ENCODE measurements at regions not wholly inside any gene's neighbourhood (a gene's known extent, or its start where the extent isn't known, plus 50 kb on each side); places are given as distances from the start of the nearest gene placed in this dataset.

DNA sequence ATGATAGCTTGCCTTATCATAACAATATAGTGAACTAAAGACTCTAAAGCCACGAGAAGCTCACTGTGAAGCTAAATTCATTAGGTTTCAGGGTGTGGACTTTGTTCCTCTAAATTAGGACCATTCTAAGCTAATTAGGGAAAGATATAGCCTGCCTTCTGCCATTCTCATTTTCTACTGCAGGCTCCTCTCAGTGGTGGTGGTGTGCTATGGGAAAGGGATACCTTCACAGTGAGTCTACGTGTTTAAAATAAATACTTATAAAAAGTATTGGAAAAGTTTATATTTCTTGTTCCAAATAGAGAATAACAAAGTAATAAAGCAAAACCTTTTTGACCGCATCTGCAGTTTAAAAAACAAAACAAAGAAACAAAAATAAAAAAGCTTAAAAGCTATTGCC lies 327.7 kb downstream of the PAPSS1 start:
- 74 to 88% (median 84%) methylated on average over 3 of the region's 3 CpGs for WGBS, 5 donors
- no peaks in the 10 kb centered on the region for H3K9me3 ChIP-seq
- no peaks in the 10 kb centered on the region for H3K4me1 ChIP-seq
- H3K4me3 ChIP-seq = no peak overlapping the region
- H3K27me3 ChIP-seq (replicated peaks in 1 of 7) = no peaks in the 10 kb centered on the region
- TF ChIP-seq, protein P1, sequence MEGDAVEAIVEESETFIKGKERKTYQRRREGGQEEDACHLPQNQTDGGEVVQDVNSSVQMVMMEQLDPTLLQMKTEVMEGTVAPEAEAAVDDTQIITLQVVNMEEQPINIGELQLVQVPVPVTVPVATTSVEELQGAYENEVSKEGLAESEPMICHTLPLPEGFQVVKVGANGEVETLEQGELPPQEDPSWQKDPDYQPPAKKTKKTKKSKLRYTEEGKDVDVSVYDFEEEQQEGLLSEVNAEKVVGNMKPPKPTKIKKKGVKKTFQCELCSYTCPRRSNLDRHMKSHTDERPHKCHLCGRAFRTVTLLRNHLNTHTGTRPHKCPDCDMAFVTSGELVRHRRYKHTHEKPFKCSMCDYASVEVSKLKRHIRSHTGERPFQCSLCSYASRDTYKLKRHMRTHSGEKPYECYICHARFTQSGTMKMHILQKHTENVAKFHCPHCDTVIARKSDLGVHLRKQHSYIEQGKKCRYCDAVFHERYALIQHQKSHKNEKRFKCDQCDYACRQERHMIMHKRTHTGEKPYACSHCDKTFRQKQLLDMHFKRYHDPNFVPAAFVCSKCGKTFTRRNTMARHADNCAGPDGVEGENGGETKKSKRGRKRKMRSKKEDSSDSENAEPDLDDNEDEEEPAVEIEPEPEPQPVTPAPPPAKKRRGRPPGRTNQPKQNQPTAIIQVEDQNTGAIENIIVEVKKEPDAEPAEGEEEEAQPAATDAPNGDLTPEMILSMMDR (IDR thresholded peaks at IDR 0.05 in 8 of 11, conservative IDR thresholded peaks at IDR 0.05 in 3 of 11) = no peak
- TF ChIP-seq POLR2AphosphoS5 (IDR thresholded peaks at IDR 0.05) (no peak), POLR2A (IDR thresholded peaks at IDR 0.05) (no peak)
- intact Hi-C loops (cut with DNase I; ENCODE audit: low total_unique reads) = no loop called here
- no peak for DNase-seq
- no peak overlapping the region for H3K27ac ChIP-seq
- no peaks in the 10 kb centered on the region for H3K36me3 ChIP-seq

DNA sequence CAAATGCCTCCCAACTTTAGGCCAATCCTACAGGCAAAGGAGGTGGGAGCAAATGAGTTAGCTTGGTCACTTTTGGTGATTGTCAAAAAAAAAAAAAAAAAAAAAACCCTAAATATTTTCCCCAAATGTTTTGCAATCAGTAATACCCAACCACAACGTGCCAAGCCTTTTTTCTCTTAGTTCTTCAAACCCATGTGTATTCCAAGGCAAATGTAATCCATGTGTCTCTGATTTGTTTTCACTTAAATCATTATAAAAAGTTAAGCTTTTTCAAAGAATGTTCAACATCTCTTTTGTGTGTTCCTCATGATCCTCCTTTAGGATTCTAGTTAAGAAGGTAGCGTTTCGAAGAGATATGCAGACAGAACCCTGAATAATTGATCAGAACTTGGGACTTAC lies 328.4 kb downstream of the PAPSS1 start:
- Histone ChIP-seq H3K36me3 (no peaks in the 10 kb centered on the region), H3K4me1 (no peaks in the 10 kb centered on the region), H3K27ac (no peak overlapping the region), H3K27me3 (replicated peaks in 1 of 7) (no peaks in the 10 kb centered on the region), H3K9me3 (no peaks in the 10 kb centered on the region), H3K4me3 (no peak overlapping the region)
- no peak for DNase-seq
- TF ChIP-seq, protein P1 (IDR thresholded peaks at IDR 0.05 in 8 of 11, conservative IDR thresholded peaks at IDR 0.05 in 3 of 11) = no peak
- no peak for TF ChIP-seq POLR2AphosphoS5 (IDR thresholded peaks at IDR 0.05)
- TF ChIP-seq POLR2A (IDR thresholded peaks at IDR 0.05) = no peak
- 71 to 90% (median 77%) methylated on average over 3 of the region's 3 CpGs for WGBS, 5 donors
- intact Hi-C loops (cut with DNase I; ENCODE audit: low total_unique reads) = no loop called here

DNA sequence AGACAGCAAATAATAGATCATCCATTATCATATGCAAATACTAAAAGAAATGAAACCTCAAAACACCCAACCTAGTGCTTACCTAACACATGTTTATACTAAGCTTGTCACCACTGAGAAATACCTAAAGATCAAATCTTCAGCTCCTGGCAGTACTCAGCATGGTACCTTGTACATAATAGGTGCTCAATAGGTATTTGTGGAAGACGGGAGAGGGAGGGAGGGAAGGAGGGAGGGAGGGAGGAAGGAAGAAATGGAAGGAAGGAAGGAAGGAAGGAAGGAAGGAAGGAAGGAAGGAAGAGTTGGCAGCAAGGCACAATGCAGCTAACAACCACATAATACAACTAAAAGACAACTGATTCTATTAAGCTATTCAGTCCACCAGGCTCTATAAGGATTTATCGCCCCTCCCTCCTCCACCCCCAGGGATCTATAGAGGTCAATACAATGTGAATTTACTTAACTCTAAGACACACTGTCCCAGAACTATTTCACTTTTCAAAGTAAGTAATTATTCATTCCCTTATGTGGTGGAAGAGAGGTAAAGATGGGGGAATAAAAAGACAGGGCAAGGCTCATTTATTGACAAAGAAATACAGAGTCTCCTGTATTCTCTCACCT lies 328.9 kb downstream of the PAPSS1 start:
- H3K36me3 ChIP-seq = no peaks in the 10 kb centered on the region
- H3K27me3 ChIP-seq (replicated peaks in 1 of 7) = no peaks in the 10 kb centered on the region
- no peak for DNase-seq
- no peak overlapping the region for H3K4me3 ChIP-seq
- no peaks in the 10 kb centered on the region for H3K4me1 ChIP-seq
- TF ChIP-seq POLR2AphosphoS5 (IDR thresholded peaks at IDR 0.05) (no peak), POLR2A (IDR thresholded peaks at IDR 0.05) (no peak)
- TF ChIP-seq, protein P1 (IDR thresholded peaks at IDR 0.05 in 8 of 11, conservative IDR thresholded peaks at IDR 0.05 in 3 of 11) = no peak
- intact Hi-C loops (cut with DNase I; ENCODE audit: low total_unique reads) = no loop called here
- no peaks in the 10 kb centered on the region for H3K9me3 ChIP-seq
- H3K27ac ChIP-seq = no peak overlapping the region
- 72 to 94% (median 82%) methylated on average over 2 of the region's 2 CpGs for WGBS, 5 donors

DNA sequence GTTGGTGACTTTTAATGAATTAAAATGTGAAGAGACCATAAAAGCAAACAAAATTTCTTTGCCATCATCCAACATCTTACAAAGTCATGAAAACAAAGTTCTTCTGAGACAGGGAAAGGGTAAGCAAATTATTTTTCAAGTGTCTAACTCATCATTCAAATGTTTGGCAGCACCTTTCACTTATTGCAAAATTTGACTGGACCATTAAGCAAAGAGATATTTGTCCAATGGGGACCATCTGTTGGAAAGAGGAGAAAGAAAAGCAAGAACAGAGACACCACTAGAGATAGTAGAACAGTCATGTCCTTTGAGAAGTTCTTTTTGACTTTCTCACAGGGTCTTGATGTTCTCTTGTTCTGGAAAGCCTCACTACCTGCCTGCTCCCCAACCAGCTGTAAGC lies 330.1 kb downstream of the PAPSS1 start:
- H3K27me3 ChIP-seq (replicated peaks in 1 of 7) = no peaks in the 10 kb centered on the region
- no peak for TF ChIP-seq POLR2AphosphoS5 (IDR thresholded peaks at IDR 0.05)
- TF ChIP-seq, protein P1 (IDR thresholded peaks at IDR 0.05 in 8 of 11, conservative IDR thresholded peaks at IDR 0.05 in 3 of 11) = no peak
- no peaks in the 10 kb centered on the region for H3K4me1 ChIP-seq
- intact Hi-C loops (cut with DNase I; ENCODE audit: low total_unique reads) = no loop called here
- H3K36me3 ChIP-seq = no peaks in the 10 kb centered on the region
- no peaks in the 10 kb centered on the region for H3K9me3 ChIP-seq
- no peak overlapping the region for H3K4me3 ChIP-seq
- H3K27ac ChIP-seq = no peak overlapping the region
- no peak for DNase-seq
